ENCODE measurements at regions not wholly inside any gene's neighbourhood (a gene's known extent, or its start where the extent isn't known, plus 50 kb on each side); places are given as distances from the start of the nearest gene placed in this dataset.

DNA sequence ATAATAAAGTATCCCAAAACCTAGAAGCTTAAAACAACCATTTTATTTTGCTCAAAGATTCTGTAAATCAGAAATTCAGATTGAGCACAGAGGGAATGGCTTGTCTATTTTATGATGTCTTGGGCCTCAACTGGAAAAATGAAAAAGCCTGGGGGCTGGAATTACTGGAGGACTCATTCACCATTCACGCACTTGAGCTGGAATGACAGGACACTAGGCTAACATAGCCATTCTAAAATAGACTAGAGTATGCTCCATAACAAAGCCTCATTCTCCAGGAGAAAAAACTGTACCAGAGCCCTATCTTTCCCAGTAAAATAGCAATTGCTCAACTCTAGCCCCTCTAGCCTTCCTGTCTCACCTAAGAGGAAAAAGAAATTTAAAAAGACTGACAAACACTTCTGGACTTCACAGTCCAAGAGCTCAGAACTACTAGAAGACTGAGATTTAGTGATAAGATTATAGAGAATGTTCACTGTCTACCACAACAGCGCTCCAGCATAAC is 145.4 kb upstream of the BTBD3 start:
- no peak for DNase-seq

DNA sequence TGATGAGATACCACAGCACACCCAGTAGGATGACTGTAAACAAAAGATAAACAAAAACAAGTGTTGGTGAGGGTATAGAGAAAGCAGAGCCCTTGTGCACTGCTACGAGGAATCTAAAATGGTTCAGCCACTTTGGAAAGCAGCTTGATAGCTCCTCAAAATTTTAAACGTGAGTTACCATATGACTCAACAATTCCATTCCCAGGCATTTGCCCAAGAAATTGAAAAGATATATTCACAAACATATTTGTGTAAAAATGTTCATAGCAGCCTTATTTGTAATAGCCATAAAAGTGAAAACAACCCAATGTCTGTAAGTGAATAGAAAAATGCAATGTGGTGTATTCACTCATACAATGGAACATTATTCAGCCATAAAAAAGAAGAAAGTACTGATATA is 141.0 kb upstream of the BTBD3 start:
- no peak for DNase-seq

- no peak for DNase-seq
Observed at GRCh38 chr20:11777387-11778205, 140.1 kb upstream of the BTBD3 start.

DNA sequence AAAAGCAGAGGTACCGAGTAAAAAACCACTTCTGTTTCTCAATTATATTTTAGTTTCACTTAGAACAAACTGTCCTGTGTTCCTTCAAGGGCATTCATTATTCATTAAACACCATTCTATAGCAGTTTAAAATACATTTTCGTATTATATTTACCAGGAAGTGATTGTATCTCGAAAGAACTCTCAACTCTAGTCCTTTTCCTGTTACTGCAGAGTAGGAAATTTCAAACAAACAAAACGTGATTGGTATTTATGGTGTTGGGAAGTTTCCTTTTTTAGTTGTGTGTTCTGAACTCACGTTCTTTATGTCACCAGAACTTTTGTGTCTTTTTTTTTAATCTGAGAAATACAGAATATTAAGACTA is 139.5 kb upstream of the BTBD3 start:
- no peak for DNase-seq

DNA sequence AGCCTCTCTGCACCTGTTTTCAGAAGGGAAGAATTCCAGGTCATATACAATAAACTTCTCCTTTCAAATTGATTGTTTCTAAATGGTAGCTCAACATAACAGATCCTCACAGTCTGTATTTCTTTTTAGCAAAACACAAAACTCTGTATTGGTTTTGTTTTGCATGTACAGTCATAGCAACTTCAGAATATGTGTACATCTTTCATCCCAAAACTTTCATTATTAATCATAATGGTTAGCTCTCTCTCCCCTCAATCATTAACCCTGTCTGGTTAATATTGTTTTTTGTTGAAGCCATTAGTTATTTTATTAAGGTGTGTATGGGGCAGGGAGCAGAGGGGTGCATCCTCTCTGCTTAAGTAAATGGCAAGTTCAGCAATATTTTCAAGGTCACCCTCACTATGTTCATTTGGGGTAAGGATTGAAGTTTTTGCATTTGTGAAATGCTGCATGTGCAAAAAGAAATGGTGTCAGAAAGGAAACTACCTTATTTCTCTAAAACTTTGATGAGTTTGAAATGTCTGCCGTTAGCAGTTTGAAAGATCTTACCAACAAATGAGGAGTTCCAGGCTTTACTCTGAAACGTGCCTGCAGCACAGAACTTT is 136.8 kb upstream of the BTBD3 start:
- DNase-seq: no peak

- DNase-seq: no peak
Observed at GRCh38 chr20:11783102-11783850, 134.4 kb upstream of the BTBD3 start.

DNA sequence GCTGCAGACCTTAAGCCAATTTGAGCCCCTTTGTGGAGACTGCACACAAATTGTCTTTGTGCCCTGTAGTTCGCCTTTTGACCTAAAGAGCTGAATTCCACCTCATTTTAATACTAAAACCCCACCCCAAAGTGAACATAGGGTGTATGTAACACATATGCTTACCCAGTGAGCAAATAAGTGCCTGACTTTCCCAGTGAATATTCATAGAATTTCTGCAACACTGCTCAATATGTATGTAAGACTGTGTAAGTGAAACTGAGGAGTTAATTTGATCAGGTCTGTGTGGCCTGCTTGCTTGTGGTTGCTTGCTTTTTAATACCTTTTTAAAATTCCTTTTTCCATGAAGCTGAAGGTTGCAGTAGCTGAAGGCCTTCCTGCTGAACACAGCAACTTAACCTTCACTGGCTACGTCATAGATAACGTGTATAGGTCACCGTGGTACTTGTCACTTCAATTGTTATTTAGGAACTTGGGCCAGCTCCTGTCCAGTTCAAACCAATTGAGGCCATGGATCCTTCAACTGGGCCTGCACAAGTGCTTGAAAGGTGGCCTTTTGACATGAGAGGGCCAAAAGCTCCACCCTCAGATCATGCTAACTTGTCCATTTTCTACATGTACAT is 131.7 kb upstream of the BTBD3 start:
- DNase-seq: no peak

- no peak for DNase-seq
Observed at GRCh38 chr20:11790046-11790445, 127.6 kb upstream of the BTBD3 start.

DNA sequence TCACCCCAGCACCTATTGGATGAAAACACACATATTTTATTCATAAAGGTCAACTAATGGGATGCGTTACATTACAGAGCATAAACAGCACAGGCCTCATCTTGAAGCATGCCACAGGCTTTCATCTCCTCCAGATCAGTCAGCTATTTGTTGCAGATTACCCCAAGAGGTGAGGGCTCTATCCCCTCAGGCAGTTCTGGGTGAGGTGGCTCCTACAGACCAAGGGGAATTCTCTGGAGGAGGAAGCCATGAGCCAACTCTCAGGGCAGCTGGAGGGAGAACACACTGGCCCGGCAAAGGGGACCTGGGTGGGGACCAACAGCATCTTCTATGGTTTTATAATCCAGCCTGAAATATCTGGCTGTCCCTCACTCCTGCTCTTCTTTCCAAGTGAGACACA is 126.4 kb upstream of the BTBD3 start:
- no peak for DNase-seq

DNA sequence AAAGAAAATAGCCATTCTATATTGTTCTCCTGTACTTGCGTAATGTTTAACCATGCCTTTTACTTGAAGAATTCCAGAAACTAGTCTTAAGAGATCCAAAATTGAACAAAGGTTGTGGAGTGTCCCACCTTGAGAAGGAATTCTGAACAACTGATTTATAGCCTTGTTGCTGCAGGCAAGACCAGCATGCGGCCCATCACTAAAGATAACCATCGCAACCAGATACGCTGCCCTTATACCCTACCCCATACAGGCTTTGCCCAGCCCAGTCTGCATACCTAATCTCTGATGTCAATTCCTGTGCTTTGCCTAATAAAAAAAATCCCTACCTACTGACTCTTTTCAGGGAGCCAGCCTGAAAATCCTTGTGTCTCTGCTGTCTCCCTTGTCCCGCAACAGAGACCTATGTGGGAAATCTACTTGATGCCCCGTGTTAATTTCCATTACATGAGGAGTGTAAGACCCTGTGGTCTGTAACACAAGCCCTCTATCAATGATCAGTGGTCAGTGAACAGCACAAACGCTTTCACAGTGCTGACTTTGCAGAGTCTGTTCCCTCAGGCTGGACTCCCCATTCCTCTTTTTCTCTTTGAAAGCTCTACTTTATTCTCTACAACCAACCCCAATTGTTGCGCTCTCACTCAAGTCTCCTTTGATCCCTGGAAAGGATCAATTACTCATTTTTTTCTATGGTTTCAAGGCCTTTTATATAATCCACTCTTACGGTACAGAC is 125.7 kb upstream of the BTBD3 start:
- DNase-seq: no peak

DNA sequence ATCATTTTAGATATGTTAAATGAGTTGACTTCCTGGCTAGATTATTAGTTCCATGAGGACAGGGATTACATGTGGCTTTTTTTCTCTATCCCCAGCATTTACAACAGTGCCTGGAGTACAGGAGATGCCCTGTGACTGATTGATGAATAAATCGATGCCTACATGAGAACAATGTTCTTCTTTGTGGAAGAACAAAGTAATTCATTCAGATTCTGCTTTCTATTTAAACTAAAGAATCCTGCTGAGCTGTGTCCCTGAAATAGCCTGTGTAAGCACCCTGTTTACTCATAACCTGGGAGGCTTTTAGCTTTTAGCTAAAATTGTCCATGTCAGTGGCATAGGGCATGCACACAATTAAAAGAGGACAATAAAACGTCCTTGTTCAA is 125.1 kb upstream of the BTBD3 start:
- no peak for DNase-seq

DNA sequence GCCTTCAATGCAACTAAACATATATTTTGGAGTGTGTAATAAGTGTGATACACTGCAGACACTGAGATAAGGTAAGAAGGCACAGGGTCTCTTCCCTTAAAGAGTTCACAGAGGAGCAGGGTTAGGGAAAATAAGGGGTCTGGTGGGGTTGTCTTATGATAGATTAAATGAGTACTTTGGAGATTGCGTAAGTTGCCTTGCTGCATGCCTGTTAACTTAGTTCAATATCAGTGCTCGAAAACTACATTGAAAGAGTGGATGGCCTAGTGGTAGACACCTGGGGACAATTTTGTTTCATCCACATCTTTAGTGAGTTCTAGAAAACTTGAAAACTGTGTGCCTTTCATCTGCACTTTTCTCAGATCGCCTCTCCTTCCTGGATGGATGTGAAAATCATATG is 123.2 kb upstream of the BTBD3 start:
- DNase-seq: no peak

GRCh38 chr20:11795071-11795615 is 122.5 kb upstream of the BTBD3 start:
- DNase-seq: no peak

- DNase-seq: no peak
Observed at GRCh38 chr20:11796026-11796425, 121.7 kb upstream of the BTBD3 start.

- no peak for DNase-seq
Observed at GRCh38 chr20:11797156-11797555, 120.5 kb upstream of the BTBD3 start.

GRCh38 chr20:11799281-11799684 is 118.4 kb upstream of the BTBD3 start:
- DNase-seq: no peak

DNA sequence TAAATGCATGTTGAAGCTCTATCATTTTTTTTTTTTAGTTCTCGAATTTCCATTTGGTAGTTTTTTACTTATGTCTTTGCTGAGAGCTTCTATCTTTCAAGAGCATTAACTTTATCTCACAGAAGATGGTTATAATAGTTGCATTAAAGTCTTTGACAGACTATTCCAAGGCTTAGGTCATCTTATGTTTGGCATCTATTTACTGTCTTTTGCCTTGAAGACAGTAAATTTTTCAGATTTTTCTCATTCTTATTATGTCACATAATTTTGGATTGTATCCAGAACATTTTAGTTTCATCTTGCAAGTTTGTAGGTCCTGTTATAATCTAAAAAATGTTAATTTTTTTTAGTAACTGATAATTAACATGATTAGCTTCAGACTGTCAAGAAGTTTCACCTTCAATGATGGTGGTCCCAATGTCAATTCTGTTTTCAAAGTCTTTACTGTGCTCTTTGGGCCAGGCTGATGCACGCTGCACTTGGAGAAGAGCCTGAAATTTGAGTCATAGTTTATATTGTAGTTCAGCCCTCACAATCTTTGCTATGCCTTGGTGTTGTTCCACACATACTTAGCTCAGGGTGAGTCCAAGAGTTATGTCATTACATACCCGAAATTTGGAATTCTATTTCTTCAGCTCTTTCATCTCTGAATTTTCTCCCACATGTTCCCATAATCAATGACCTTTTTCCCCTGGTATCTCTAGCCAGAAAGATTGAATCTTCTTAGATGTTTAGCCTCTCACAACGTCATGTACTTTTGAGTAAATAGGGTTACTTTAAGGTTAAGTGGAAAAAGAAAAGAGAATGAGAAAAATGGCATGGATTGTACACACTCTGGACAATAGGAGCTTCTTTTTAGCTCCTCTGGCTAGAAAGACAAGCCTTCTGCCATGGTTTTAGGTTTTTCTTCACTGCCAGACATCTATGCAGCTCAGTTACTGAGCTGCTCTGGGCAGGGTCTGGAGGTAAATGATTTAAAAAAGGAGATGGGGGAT is 110.3 kb upstream of the BTBD3 start:
- DNase-seq: no peak

DNA sequence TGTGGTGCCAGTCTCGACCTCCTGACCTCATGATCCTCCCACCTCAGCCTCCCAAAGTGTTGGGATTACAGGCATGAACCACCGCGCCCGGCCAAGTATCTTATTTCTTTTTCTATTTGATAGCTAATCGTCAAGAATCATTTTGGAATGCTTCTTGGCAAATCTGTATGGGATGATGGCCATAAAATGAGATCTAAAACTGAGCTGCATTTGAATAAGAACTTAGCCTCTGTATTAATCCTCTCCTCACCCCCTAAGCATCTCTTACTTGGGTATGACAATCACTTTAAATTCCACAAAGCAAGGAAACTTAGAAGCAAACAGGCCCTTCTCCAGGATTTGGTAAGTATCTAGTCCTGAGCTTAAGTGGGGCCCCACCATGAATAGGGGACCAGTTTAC is 108.9 kb upstream of the BTBD3 start:
- DNase-seq: no peak

- no peak for DNase-seq
Observed at GRCh38 chr20:11810311-11811083, 107.2 kb upstream of the BTBD3 start.
